ENCODE measurements at regions not wholly inside any gene's neighbourhood (a gene's known extent, or its start where the extent isn't known, plus 50 kb on each side); places are given as distances from the start of the nearest gene placed in this dataset.
A peak's percentile ranks its signal among the peaks of the same experiment; 100 is the strongest.

- Mint-ChIP-seq H3K36me3 (no peaks in the 10 kb centered on the region), H3K4me1 (peaks cover 27 to 82% (median 66%) of the 10 kb centered on the region in 4 donors), H3K27me3 (no peaks in the 10 kb centered on the region), H3K27ac (peak overlapping the region in 2 of 3 donors; percentile 13 to 93), H3K9me3 (no peaks in the 10 kb centered on the region), H3K4me3 (peak overlapping the region in 1 of 4 donors; percentile 29)
- peak overlapping the region; percentile 84 for H3K27ac ChIP-seq (ENCODE audit: insufficient read depth, low read length, poor library complexity, severe bottlenecking)
- DNase-seq: peak in 1 of 3 donors; percentile 6
- no peak overlapping the region for H3K4me3 ChIP-seq (ENCODE audit: low read depth, low read length)
- ATAC-seq (ENCODE audit: low read depth in 2 of 2): no peak
- no peaks in the 10 kb centered on the region for H3K9me3 ChIP-seq (ENCODE audit: control insufficient read depth in 2 of 2, low read length in 2 of 2)
- H3K4me1 ChIP-seq (ENCODE audit: control insufficient read depth, insufficient read depth, low read length, poor library complexity, severe bottlenecking): peaks cover 82% of the 10 kb centered on the region
- H3K36me3 ChIP-seq (ENCODE audit: control insufficient read depth, insufficient read depth, low read length): no peaks in the 10 kb centered on the region
- H3K27me3 ChIP-seq (ENCODE audit: control insufficient read depth, insufficient read depth, low read length): no peaks in the 10 kb centered on the region
Observed at GRCh38 chr15:38691965-38692788, 127.6 kb upstream of the RASGRP1 start.

GRCh38 chr15:38692789-38693062, 128.1 kb upstream of the RASGRP1 start:
- Mint-ChIP-seq H3K27me3 (no peaks in the 10 kb centered on the region), H3K9me3 (no peaks in the 10 kb centered on the region), H3K4me3 (peak overlapping the region in 1 of 4 donors; percentile 35), H3K27ac (peak overlapping the region in 1 of 3 donors; percentile 29), H3K4me1 (peaks cover 22 to 82% (median 63%) of the 10 kb centered on the region in 4 donors), H3K36me3 (no peaks in the 10 kb centered on the region)
- H3K4me1 ChIP-seq (ENCODE audit: control insufficient read depth, insufficient read depth, low read length, poor library complexity, severe bottlenecking): peaks cover 80% of the 10 kb centered on the region
- H3K9me3 ChIP-seq (ENCODE audit: control insufficient read depth in 2 of 2, low read length in 2 of 2): no peaks in the 10 kb centered on the region
- no peak overlapping the region for H3K4me3 ChIP-seq (ENCODE audit: low read depth, low read length)
- H3K27me3 ChIP-seq (ENCODE audit: control insufficient read depth, insufficient read depth, low read length): no peaks in the 10 kb centered on the region
- ATAC-seq (ENCODE audit: low read depth in 2 of 2) (no peak), DNase-seq (no peak)
- no peak overlapping the region for H3K27ac ChIP-seq (ENCODE audit: insufficient read depth, low read length, poor library complexity, severe bottlenecking)
- H3K36me3 ChIP-seq (ENCODE audit: control insufficient read depth, insufficient read depth, low read length): no peaks in the 10 kb centered on the region

GRCh38 chr15:38695249-38696108, 130.9 kb upstream of the RASGRP1 start:
- Mint-ChIP-seq H3K4me3 (peak overlapping the region; percentile 81 to 90 (median 88)), H3K9me3 (no peaks in the 10 kb centered on the region), H3K27me3 (no peaks in the 10 kb centered on the region), H3K27ac (peak overlapping the region; percentile 75 to 91 (median 87)), H3K4me1 (peaks cover 21 to 82% (median 57%) of the 10 kb centered on the region in 4 donors), H3K36me3 (no peaks in the 10 kb centered on the region)
- Histone ChIP-seq H3K27ac (ENCODE audit: insufficient read depth, low read length, poor library complexity, severe bottlenecking) (peak overlapping the region; percentile 83), H3K4me1 (ENCODE audit: control insufficient read depth, insufficient read depth, low read length, poor library complexity, severe bottlenecking) (peaks cover 80% of the 10 kb centered on the region), H3K27me3 (ENCODE audit: control insufficient read depth, insufficient read depth, low read length) (no peaks in the 10 kb centered on the region), H3K36me3 (ENCODE audit: control insufficient read depth, insufficient read depth, low read length) (no peaks in the 10 kb centered on the region), H3K9me3 (ENCODE audit: control insufficient read depth in 2 of 2, low read length in 2 of 2) (no peaks in the 10 kb centered on the region), H3K4me3 (ENCODE audit: low read depth, low read length) (peak overlapping the region; percentile 88)
- no peak for ATAC-seq (ENCODE audit: low read depth in 2 of 2)
- DNase-seq: peak in 1 of 3 donors; percentile 27

- H3K4me1 ChIP-seq (ENCODE audit: control insufficient read depth, insufficient read depth, low read length, poor library complexity, severe bottlenecking): peaks cover 74% of the 10 kb centered on the region
- H3K9me3 Mint-ChIP-seq: no peaks in the 10 kb centered on the region
- H3K36me3 Mint-ChIP-seq: no peaks in the 10 kb centered on the region
- ATAC-seq (ENCODE audit: low read depth in 2 of 2): peak; percentile 96 to 97
- peaks cover 2% of the 10 kb centered on the region for H3K36me3 ChIP-seq (ENCODE audit: control insufficient read depth, insufficient read depth, low read length)
- H3K4me3 ChIP-seq (ENCODE audit: low read depth, low read length): peak overlapping the region; percentile 88
- H3K27ac ChIP-seq (ENCODE audit: insufficient read depth, low read length, poor library complexity, severe bottlenecking): peak overlapping the region; percentile 83
- peaks cover 21 to 76% (median 50%) of the 10 kb centered on the region in 4 donors for H3K4me1 Mint-ChIP-seq
- no peaks in the 10 kb centered on the region for H3K9me3 ChIP-seq (ENCODE audit: control insufficient read depth in 2 of 2, low read length in 2 of 2)
- peak; percentile 56 to 93 (median 69) for DNase-seq
- H3K4me3 Mint-ChIP-seq: peak overlapping the region; percentile 81 to 96 (median 88)
- peak overlapping the region; percentile 75 to 87 (median 87) for H3K27ac Mint-ChIP-seq
- no peaks in the 10 kb centered on the region for H3K27me3 Mint-ChIP-seq
- no peaks in the 10 kb centered on the region for H3K27me3 ChIP-seq (ENCODE audit: control insufficient read depth, insufficient read depth, low read length)
Observed at GRCh38 chr15:38696109-38696727, 131.6 kb upstream of the RASGRP1 start.

- Histone ChIP-seq H3K4me3 (ENCODE audit: low read depth, low read length) (peak overlapping the region; percentile 88), H3K9me3 (ENCODE audit: control insufficient read depth in 2 of 2, low read length in 2 of 2) (no peaks in the 10 kb centered on the region), H3K27me3 (ENCODE audit: control insufficient read depth, insufficient read depth, low read length) (no peaks in the 10 kb centered on the region), H3K4me1 (ENCODE audit: control insufficient read depth, insufficient read depth, low read length, poor library complexity, severe bottlenecking) (peaks cover 71% of the 10 kb centered on the region), H3K36me3 (ENCODE audit: control insufficient read depth, insufficient read depth, low read length) (peaks cover 2% of the 10 kb centered on the region), H3K27ac (ENCODE audit: insufficient read depth, low read length, poor library complexity, severe bottlenecking) (peak overlapping the region; percentile 83)
- Mint-ChIP-seq H3K27ac (peak overlapping the region; percentile 84 to 91 (median 87)), H3K27me3 (no peaks in the 10 kb centered on the region), H3K4me3 (peak overlapping the region; percentile 81 to 96 (median 88)), H3K36me3 (no peaks in the 10 kb centered on the region), H3K9me3 (no peaks in the 10 kb centered on the region), H3K4me1 (peaks cover 21 to 76% (median 48%) of the 10 kb centered on the region in 4 donors)
- DNase-seq (no peak), ATAC-seq (ENCODE audit: low read depth in 2 of 2) (no peak)
Observed at GRCh38 chr15:38696790-38697495, 132.3 kb upstream of the RASGRP1 start.

- Mint-ChIP-seq H3K36me3 (no peaks in the 10 kb centered on the region), H3K4me1 (peaks cover 21 to 76% (median 48%) of the 10 kb centered on the region in 4 donors), H3K27ac (peak overlapping the region; percentile 75 to 91 (median 91)), H3K9me3 (no peaks in the 10 kb centered on the region), H3K4me3 (peak overlapping the region; percentile 81 to 96 (median 88)), H3K27me3 (no peaks in the 10 kb centered on the region)
- Histone ChIP-seq H3K36me3 (ENCODE audit: control insufficient read depth, insufficient read depth, low read length) (peaks cover 6% of the 10 kb centered on the region), H3K27me3 (ENCODE audit: control insufficient read depth, insufficient read depth, low read length) (no peaks in the 10 kb centered on the region), H3K9me3 (ENCODE audit: control insufficient read depth in 2 of 2, low read length in 2 of 2) (no peaks in the 10 kb centered on the region), H3K27ac (ENCODE audit: insufficient read depth, low read length, poor library complexity, severe bottlenecking) (peak overlapping the region; percentile 83), H3K4me1 (ENCODE audit: control insufficient read depth, insufficient read depth, low read length, poor library complexity, severe bottlenecking) (peaks cover 75% of the 10 kb centered on the region), H3K4me3 (ENCODE audit: low read depth, low read length) (peak overlapping the region; percentile 88)
- ATAC-seq (ENCODE audit: low read depth in 2 of 2): no peak
- peak in 2 of 3 donors; percentile 22 to 51 for DNase-seq
Observed at GRCh38 chr15:38698254-38698653, 133.6 kb upstream of the RASGRP1 start.
